Loucy (cell line): ENCODE measurements at regions not wholly inside any gene's neighbourhood (a gene's known extent, or its start where the extent isn't known, plus 50 kb on each side); places are given as distances from the start of the nearest gene placed in this dataset.

Experiments used
- H2AFZ ChIP-seq: fragments of 200-600 bp; sonication (generic); 2 replicates; pipeline ENCODE4 v1.6.0; 2016; ENCODE audit warnings: antibody characterized with exemption, mild to moderate bottlenecking, low read length, moderate library complexity
- H3F3A ChIP-seq: fragments of 200-600 bp; 2 replicates; pipeline ENCODE4 v1.6.0; 2016; ENCODE audit warnings: antibody characterized with exemption, low read depth, mild to moderate bottlenecking
- H3K27me3 ChIP-seq: fragments of 200-600 bp; sonication (generic); 2 replicates; pipeline ENCODE4 v1.6.1; 2014; ENCODE audit warnings: low read length, mild to moderate bottlenecking; ENCODE audit not compliant: insufficient read depth, poor library complexity, severe bottlenecking
- H3K36me3 ChIP-seq: fragments of 200-600 bp; sonication (generic); 2 replicates; pipeline ENCODE4 v1.6.1; 2016; ENCODE audit warnings: low read length; ENCODE audit not compliant: insufficient read depth
- H3K4me1 ChIP-seq: fragments of 200-600 bp; sonication (generic); 2 replicates; pipeline ENCODE4 v1.5.1; 2014; ENCODE audit warnings: low read length, mild to moderate bottlenecking; ENCODE audit not compliant: insufficient read depth, poor library complexity, severe bottlenecking
- H3K4me2 ChIP-seq: fragments of 200-600 bp; sonication (generic); 2 replicates; pipeline ENCODE4 v1.6.0; 2014; ENCODE audit warnings: antibody characterized with exemption, low read length, low read depth, mild to moderate bottlenecking; ENCODE audit not compliant: poor library complexity, severe bottlenecking
- H3K4me3 ChIP-seq: fragments of 200-600 bp; sonication (generic); 2 replicates; pipeline ENCODE4 v1.5.1; 2014; ENCODE audit warnings: low read length, mild to moderate bottlenecking, mixed read lengths; ENCODE audit not compliant: poor library complexity, severe bottlenecking
- H3K79me2 ChIP-seq: fragments of 200-600 bp; sonication (generic); 2 replicates; pipeline ENCODE4 v1.6.1; 2014; ENCODE audit warnings: low read length; ENCODE audit not compliant: insufficient read depth
- H3K9ac ChIP-seq: fragments of 200-600 bp; sonication (generic); 2 replicates; pipeline ENCODE4 v1.6.0; 2014; ENCODE audit warnings: mild to moderate bottlenecking, low read depth, low read length, moderate library complexity; ENCODE audit not compliant: poor library complexity, severe bottlenecking
- H3K9me2 ChIP-seq: fragments of 200-600 bp; sonication (generic); replicated peaks from 2 replicates; pipeline ENCODE4 v1.6.1; 2016; ENCODE audit warnings: low read depth, low read length, mixed read lengths
- H3K9me3 ChIP-seq: fragments of 200-600 bp; sonication (generic); 2 replicates; pipeline ENCODE4 v1.6.1; 2014; ENCODE audit warnings: mild to moderate bottlenecking, antibody characterized with exemption, low read length, low read depth; ENCODE audit not compliant: insufficient read depth
- H4K20me1 ChIP-seq: fragments of 200-600 bp; sonication (generic); 2 replicates; pipeline ENCODE4 v1.6.0; 2014; ENCODE audit warnings: antibody characterized with exemption, low read length, mild to moderate bottlenecking; ENCODE audit not compliant: insufficient read depth, poor library complexity, severe bottlenecking
- EZH2phosphoT487 ChIP-seq: fragments of 200-600 bp; IDR thresholded peaks from 2 replicates; pipeline ENCODE4 v1.6.1; 2018; ENCODE audit warnings: antibody characterized with exemption, mild to moderate bottlenecking, moderate library complexity, borderline replicate concordance
- TF ChIP-seq, protein P1 (sequence below): fragments of 200-600 bp; sonication (generic); conservative IDR thresholded peaks from 2 replicates; pipeline ENCODE4 v1.5.1; 2014; ENCODE audit warnings: mild to moderate bottlenecking, antibody characterized with exemption, low read length

DNA sequence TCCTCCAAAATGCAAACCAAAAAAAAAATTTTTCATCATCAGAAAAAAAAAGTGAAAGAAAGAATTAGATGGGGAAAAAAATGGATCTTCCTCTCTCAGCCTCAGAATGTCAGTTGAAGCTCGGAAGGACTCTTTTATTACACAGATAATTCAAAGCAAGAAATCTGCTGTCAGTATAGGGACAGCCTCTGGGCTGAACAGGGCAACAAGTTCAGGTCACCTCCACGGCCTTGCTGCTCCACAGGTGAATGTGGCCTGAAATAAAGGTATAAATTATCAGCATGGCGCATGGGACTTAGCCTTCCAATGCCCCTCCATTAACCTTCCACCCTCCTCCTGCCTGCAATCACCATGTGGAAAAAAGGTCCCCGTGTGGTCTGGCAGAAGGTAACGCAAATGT, 316.8 kb upstream of the POU3F3 start:
- Histone ChIP-seq H3K4me2 (no peak overlapping the region), H3K36me3 (no peaks in the 10 kb centered on the region), H2AFZ (no peak overlapping the region), H3K79me2 (no peaks in the 10 kb centered on the region), H3K27me3 (no peaks in the 10 kb centered on the region), H3K9ac (no peak overlapping the region), H3K9me2 (no peaks in the 10 kb centered on the region), H3K4me1 (peaks cover 21% of the 10 kb centered on the region), H4K20me1 (no peaks in the 10 kb centered on the region), H3K4me3 (no peak overlapping the region), H3K9me3 (no peaks in the 10 kb centered on the region), H3F3A (no peaks in the 10 kb centered on the region)
- TF ChIP-seq, protein P1, sequence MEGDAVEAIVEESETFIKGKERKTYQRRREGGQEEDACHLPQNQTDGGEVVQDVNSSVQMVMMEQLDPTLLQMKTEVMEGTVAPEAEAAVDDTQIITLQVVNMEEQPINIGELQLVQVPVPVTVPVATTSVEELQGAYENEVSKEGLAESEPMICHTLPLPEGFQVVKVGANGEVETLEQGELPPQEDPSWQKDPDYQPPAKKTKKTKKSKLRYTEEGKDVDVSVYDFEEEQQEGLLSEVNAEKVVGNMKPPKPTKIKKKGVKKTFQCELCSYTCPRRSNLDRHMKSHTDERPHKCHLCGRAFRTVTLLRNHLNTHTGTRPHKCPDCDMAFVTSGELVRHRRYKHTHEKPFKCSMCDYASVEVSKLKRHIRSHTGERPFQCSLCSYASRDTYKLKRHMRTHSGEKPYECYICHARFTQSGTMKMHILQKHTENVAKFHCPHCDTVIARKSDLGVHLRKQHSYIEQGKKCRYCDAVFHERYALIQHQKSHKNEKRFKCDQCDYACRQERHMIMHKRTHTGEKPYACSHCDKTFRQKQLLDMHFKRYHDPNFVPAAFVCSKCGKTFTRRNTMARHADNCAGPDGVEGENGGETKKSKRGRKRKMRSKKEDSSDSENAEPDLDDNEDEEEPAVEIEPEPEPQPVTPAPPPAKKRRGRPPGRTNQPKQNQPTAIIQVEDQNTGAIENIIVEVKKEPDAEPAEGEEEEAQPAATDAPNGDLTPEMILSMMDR, result no peak
- no peak for TF ChIP-seq EZH2phosphoT487

DNA sequence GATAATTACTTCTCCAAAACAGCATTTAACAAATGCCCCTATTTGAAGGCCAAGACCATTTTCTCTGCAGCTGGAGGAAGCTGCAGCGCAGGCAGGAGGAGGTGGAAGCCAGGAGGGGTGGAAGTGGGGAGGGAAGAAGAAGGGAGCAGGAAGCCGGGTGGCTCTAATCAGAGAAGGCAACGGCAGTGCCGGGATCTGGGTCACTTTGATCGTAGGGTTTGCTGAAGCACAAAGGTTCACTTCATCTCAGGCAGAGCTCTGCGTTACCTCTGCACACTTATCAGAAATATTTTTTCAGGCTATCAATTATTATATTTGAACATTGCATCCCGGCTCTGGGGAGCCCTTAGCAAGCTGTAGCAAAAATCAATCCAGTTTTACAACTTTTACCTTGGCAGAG, 315.8 kb upstream of the POU3F3 start:
- Histone ChIP-seq H4K20me1 (no peaks in the 10 kb centered on the region), H3F3A (no peaks in the 10 kb centered on the region), H3K36me3 (no peaks in the 10 kb centered on the region), H3K9me3 (no peaks in the 10 kb centered on the region), H2AFZ (no peak overlapping the region), H3K4me1 (peaks cover 21% of the 10 kb centered on the region), H3K9me2 (no peaks in the 10 kb centered on the region), H3K79me2 (no peaks in the 10 kb centered on the region), H3K27me3 (no peaks in the 10 kb centered on the region), H3K4me3 (no peak overlapping the region), H3K4me2 (no peak overlapping the region), H3K9ac (no peak overlapping the region)
- TF ChIP-seq, protein P1, result no peak
- no peak for TF ChIP-seq EZH2phosphoT487

DNA sequence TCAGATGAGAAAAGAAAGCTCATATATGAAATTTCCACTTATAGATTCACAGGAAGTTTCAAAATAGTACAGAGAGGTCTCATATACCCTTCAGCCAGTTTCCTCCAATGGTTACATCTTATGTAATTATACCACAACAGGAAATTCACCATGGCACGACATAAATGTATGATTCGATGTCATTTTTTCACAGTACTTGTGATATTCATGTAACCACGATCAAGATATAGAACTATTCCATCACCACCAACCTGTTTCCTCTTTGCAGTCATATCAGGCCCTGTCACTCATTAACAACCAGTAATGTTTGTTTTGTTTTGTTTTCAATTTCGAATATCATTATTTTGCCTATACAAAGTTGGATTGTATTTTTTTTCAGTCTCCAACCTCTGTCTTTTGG, 314.3 kb upstream of the POU3F3 start:
- no peaks in the 10 kb centered on the region for H3K9me3 ChIP-seq
- no peaks in the 10 kb centered on the region for H3K79me2 ChIP-seq
- H3K4me2 ChIP-seq, result peak overlapping the region; percentile 33
- no peaks in the 10 kb centered on the region for H3K36me3 ChIP-seq
- H3K9me2 ChIP-seq, result no peaks in the 10 kb centered on the region
- no peaks in the 10 kb centered on the region for H3K27me3 ChIP-seq
- no peaks in the 10 kb centered on the region for H4K20me1 ChIP-seq
- peaks cover 21% of the 10 kb centered on the region for H3K4me1 ChIP-seq
- peak overlapping the region; percentile 2 for H3K4me3 ChIP-seq
- no peaks in the 10 kb centered on the region for H3F3A ChIP-seq
- H2AFZ ChIP-seq, result no peak overlapping the region
- TF ChIP-seq, protein P1, result no peak
- TF ChIP-seq EZH2phosphoT487, result no peak
- H3K9ac ChIP-seq, result no peak overlapping the region
